ENCODE measurements at regions not wholly inside any gene's neighbourhood (a gene's known extent, or its start where the extent isn't known, plus 50 kb on each side); places are given as distances from the start of the nearest gene placed in this dataset.

- no peaks in the 10 kb centered on the region for H3K4me1 ChIP-seq
- no peak for ATAC-seq
- H3K27me3 ChIP-seq = no peaks in the 10 kb centered on the region
- no peak for FAIRE-seq
- H3K36me3 ChIP-seq = no peaks in the 10 kb centered on the region
- WGBS, 2 donors = 56 to 62% methylated on average over 3 of the region's 3 CpGs
- no peak overlapping the region for H3K4me3 ChIP-seq
- H3K9me3 ChIP-seq = no peaks in the 10 kb centered on the region
- H3K27ac ChIP-seq = no peak overlapping the region
- no peak for DNase-seq
- intact Hi-C loops (cut with DNase I) = loop anchor here in 1 of 3 donors (10.0 kb wide), 1 partner anchor 113 kb away; no protein-coding TSS in a partner anchor
- no peak for TF ChIP-seq CTCF (IDR thresholded peaks at IDR 0.05)
These were observed 87.5 kb upstream of the WDR26 start for GRCh38 chr1:224521904-224522734.

DNA sequence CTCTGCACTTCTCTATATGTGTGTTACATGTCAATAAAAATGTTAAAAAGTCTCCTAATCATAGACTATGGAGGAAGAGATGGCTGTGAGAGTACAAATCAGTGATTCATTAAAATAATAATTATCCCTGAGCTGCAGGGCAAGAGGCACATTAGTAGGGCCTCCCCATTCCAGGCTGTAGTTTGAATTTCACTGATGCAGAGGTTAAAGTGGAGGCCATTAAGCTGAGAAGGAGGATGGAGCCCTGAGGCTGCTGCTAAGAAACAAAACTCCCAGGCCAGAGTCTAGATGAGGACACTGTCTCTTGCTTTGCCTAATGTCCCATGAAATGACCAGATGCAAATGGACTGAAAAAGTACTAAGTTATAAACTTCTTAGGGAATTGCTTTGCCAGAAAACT is 89.1 kb upstream of the WDR26 start:
- no peak for TF ChIP-seq CTCF (IDR thresholded peaks at IDR 0.05)
- Histone ChIP-seq H3K4me3 (no peak overlapping the region), H3K27me3 (no peaks in the 10 kb centered on the region), H3K9me3 (no peaks in the 10 kb centered on the region), H3K4me1 (no peaks in the 10 kb centered on the region), H3K36me3 (no peaks in the 10 kb centered on the region), H3K27ac (no peak overlapping the region)
- no peak for ATAC-seq
- DNase-seq = no peak
- intact Hi-C loops (cut with DNase I) = loop anchor here in 1 of 3 donors (10.0 kb wide), 1 partner anchor 111 kb away; no protein-coding TSS in a partner anchor
- FAIRE-seq = no peak

DNA sequence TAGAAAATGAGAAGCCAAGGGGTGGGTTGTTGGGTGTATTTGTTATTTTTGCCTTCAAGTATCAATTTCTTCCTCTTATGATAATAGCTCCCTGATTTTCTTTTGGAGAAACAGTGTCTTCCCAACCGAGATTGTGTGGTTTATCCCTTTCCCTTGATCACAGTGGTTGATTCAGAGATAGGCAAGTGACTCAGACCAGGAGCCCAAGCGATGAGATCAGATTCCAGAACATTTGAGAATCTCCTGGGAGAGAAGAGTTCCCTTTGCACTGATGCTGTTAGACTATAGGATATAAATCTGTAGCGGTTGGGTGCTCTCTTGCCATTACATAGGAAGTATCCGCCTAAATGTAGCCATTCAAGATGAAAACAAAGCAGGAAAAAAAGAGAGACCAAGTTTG is 90.1 kb upstream of the WDR26 start:
- H3K9me3 ChIP-seq = no peaks in the 10 kb centered on the region
- TF ChIP-seq CTCF (IDR thresholded peaks at IDR 0.05) = no peak
- intact Hi-C loops (cut with DNase I) = loop anchor here in 1 of 3 donors (10.0 kb wide), 1 partner anchor 110 kb away; no protein-coding TSS in a partner anchor
- no peak overlapping the region for H3K27ac ChIP-seq
- ATAC-seq = no peak
- H3K4me3 ChIP-seq = no peak overlapping the region
- H3K4me1 ChIP-seq = peaks cover 0 to 4% (median 0%) of the 10 kb centered on the region in 3 donors
- DNase-seq = no peak
- no peak for FAIRE-seq
- no peaks in the 10 kb centered on the region for H3K27me3 ChIP-seq
- H3K36me3 ChIP-seq = no peaks in the 10 kb centered on the region
- WGBS, 2 donors = 95% methylated on average over 4 of the region's 4 CpGs

DNA sequence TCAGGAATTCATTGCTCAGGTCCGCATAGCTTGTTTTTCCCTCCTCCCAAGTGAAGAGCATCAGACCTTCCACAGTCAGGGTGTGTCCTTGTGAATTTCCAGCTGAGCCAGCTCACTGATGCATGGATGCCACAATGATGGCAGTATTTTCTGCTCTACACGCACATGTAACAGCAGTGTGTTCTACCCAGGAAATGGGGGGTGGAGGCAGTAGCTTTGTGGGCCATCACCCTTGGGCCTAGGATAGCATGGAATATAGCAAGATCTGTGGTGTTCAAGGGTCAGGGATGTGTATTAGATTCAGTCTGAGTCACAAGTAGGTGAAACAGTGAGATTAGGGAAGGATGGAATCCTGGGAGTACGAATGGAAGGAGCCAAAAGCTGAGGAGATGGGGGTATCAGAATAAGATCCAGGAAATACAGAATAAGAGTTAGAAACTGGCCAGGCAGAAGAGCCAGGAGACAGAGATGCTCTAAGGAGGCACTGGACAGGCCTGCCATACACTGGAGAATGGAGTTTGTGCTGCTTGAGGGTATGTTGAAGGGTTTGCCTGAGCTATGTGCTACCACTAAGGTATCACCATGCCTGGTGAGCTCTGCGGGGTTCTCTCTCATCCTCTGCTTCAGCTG is 90.6 kb upstream of the CNIH3 start:
- H3K27ac ChIP-seq = no peak overlapping the region
- H3K9me3 ChIP-seq = no peaks in the 10 kb centered on the region
- no peak for TF ChIP-seq CTCF (IDR thresholded peaks at IDR 0.05)
- no peak overlapping the region for H3K4me3 ChIP-seq
- FAIRE-seq (no peak), ATAC-seq (no peak), DNase-seq (no peak)
- peaks cover 0 to 4% (median 0%) of the 10 kb centered on the region in 3 donors for H3K4me1 ChIP-seq
- no peaks in the 10 kb centered on the region for H3K27me3 ChIP-seq
- intact Hi-C loops (cut with DNase I) = loop anchor here in 1 of 3 donors (10.0 kb wide), 1 partner anchor 109 kb away; no protein-coding TSS in a partner anchor
- 90 to 93% methylated on average over 4 of the region's 4 CpGs for WGBS, 2 donors
- no peaks in the 10 kb centered on the region for H3K36me3 ChIP-seq
